NCI-H69 (cell line): ENCODE measurements at regions not wholly inside any gene's neighbourhood (a gene's known extent, or its start where the extent isn't known, plus 50 kb on each side); places are given as distances from the start of the nearest gene placed in this dataset.
"Not testable (repeated sequence)": the region's sequence is repeated elsewhere in the genome, so short reads cannot be mapped to it uniquely, and the experiment has no call there.

Experiments
- DNase-seq: peaks from one replicate; lab custom pipeline; 2025; lab: John Stamatoyannopoulos, UW

- no peak for DNase-seq
Measured at GRCh38 chr7:10779465-10780399, 193.9 kb upstream of the PHF14 start.

- DNase-seq, result no peak
Measured at GRCh38 chr7:10780400-10780747, 193.3 kb upstream of the PHF14 start.

DNA sequence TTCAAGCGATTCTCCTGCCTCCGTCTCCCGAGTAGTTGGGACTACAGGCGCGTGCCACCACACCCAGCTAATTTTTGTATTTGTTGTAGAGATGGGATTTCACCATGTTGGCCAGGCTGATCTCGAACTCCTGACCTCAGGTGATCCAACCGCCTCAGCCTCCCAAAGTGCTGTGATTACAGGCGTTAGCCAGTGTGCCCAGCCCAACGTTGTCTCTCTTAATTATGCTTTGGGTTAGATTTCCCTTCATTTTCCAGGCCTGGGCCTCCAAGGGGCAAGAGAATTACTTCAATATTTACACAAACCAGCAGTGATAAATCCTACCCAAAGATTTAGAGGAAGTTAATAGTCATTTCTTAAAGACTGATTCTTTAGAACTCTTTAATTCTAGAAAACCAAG is 186.7 kb upstream of the PHF14 start:
- not testable (repeated sequence) for DNase-seq

GRCh38 chr7:10789170-10789569 is 184.5 kb upstream of the PHF14 start:
- DNase-seq, result no peak

GRCh38 chr7:10790910-10791309 is 182.8 kb upstream of the PHF14 start:
- no peak for DNase-seq

- no peak for DNase-seq
Measured at GRCh38 chr7:10793995-10794775, 179.5 kb upstream of the PHF14 start.

GRCh38 chr7:10797157-10797556 is 176.5 kb upstream of the PHF14 start:
- no peak for DNase-seq

- no peak for DNase-seq
Measured at GRCh38 chr7:10798044-10798443, 175.6 kb upstream of the PHF14 start.

GRCh38 chr7:10799475-10799874 is 174.2 kb upstream of the PHF14 start:
- no peak for DNase-seq

GRCh38 chr7:10802011-10802410 is 171.7 kb upstream of the PHF14 start:
- no peak for DNase-seq

DNA sequence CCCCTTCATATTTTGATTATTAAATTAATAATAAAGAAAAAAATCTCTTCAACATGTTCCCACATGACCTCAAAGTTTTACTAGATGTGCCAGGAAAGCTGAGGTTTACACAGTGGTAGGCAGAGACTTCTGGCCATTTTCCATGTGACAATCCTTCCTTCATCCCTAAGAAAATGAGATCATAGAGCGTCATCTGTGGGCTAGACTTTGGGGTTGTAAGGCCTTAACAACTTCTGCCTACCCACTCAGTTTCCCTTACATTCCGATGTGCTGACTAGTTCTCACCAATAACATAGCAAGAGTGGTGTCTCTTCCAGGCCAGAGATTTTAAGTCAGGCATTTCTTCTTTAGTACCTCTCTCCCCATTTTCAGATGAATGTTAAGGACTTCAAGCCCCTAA is 171.1 kb upstream of the PHF14 start:
- DNase-seq, result no peak

GRCh38 chr7:10803720-10804119 is 170.0 kb upstream of the PHF14 start:
- no peak for DNase-seq

DNA sequence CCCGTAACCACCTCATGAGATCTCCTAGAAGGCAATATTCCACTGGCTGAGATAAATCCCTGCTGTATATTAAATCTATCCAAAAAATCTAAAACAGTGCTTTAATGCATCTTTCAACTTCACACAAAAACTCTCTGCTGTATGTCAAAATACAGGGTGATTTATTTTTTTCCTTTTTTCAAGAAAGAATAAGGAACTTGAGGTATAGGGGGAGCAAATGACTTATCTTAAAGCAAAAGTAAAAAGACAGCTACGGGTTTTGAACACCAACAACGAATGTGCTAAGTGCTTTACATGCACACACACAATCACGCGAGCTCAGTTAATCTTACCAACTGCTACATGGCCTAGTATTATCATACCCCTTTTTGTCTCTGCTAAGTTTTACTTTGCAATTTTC is 168.9 kb upstream of the PHF14 start:
- DNase-seq, result no peak

- DNase-seq, result peak; percentile 10
Measured at GRCh38 chr7:10815546-10815945, 158.1 kb upstream of the PHF14 start.

DNA sequence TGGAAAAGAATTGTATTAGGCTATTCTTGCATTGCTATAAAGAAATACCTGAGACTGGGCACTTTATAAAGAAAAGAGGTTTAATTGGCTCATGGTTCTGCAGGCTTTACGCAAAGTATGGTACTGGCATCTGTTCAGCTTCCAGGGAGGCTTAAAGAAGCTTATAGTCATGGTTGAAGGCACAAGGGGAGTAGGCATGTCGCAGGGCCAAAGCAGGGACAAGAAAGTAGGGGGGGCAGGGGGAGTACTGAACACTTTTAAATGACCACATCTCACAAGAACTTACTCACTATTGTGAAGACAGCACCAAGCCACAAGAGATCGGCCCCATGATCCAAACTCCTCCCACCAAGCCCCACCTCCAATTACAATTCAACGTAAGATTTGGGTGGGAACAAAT is 152.5 kb upstream of the PHF14 start:
- no peak for DNase-seq

DNA sequence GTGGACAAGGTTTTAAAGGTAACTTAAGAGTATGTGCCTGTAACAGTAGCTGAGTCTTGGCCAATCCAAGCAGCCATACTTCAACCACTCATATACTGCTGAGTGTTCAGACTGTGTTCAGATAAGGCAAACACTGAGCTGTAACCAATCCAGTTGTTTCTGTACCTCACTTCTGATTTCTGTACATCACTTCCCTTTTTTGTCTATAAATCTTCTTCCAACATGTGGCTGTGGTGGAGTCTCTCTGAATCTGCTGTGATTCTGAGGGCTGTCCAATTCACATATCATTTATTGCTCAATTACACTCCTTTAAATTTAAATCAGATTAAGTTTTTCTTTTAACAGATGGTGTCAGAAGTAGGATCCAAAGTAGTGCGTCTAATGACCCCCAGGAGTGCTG is 149.5 kb upstream of the PHF14 start:
- DNase-seq, result no peak

DNA sequence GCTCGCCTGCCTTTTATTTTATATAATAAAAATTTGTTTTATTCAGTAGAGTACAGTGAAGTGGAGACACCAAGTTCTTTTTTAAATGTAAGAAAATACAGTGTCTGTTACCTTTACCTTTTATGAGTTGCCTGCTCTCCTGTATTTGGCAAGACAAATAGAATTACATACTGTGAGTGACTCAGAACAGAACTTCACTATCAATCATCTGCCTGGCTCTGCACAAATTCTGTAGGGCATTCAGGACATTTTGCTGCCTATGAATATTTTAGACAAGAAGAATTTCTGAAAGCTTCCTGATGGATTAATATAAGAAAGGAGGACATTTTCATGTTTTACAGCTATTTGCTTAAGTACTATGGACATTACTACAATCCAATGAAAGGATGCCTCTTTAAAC is 135.4 kb upstream of the PHF14 start:
- DNase-seq, result peak; percentile 53

DNA sequence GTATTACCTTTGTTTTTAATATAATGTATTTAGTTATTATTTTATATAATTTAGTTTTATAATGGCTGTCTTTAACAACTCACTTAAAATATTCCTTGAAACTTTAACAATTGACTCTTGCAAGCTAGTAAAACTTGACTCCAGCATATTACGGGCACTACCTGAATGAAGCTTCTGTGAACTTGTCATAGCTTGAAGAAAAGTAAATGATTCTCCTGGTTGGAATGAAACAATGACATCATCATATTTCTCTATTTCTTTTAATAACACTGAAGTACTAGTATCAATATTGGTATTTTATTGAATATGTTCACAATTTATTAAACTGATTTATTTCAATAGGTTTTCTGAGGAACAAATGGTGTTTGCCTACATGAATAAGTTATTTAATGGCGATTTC is 128.4 kb upstream of the PHF14 start:
- DNase-seq, result no peak

DNA sequence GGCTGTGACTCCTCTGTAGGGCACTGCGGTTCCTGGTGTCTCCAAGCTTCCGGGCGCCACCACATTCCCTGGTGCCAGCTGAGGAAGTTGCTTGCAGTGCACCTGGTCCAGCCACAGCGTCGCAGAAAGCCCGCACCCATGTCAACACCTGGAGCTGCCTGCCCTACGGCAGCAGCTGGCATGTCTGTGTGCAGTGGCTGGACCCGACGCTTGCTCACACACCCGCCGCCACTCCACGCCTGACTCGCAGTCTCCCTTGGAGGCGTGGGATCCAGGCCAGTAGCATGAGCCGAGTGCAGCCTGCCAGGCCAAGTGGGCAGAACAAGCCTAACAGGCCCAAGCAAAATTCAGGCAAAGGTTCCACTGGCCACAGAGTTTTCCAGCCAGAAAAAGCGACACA is 118.1 kb upstream of the PHF14 start:
- DNase-seq, result peak; percentile 76

DNA sequence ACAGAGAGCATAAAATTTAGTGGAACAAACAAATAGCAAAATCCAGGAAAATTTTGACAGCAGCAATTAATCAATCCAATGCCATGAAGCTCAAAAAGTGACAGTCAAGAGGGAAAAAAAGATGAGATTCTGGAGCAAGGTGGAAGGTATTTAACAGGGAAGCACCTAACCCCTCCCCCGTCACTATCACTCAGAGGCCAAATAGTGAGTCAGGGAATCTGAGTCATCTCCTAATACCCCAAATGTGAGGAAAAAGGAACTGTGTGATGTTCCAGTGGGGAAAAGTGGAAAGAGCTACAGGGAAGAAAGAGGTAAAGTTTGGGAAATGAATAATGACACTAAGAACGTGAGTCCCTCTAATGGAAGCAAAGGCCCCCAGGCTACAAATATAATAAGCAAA is 113.2 kb upstream of the PHF14 start:
- peak; percentile 64 for DNase-seq

GRCh38 chr7:10863476-10863875 is 110.2 kb upstream of the PHF14 start:
- no peak for DNase-seq

- no peak for DNase-seq
Measured at GRCh38 chr7:10874666-10875065, 99.0 kb upstream of the PHF14 start.

- DNase-seq, result no peak
Measured at GRCh38 chr7:10875080-10875479, 98.6 kb upstream of the PHF14 start.
